ENCODE measurements at regions not wholly inside any gene's neighbourhood (a gene's known extent, or its start where the extent isn't known, plus 50 kb on each side); places are given as distances from the start of the nearest gene placed in this dataset.
"Not testable (repeated sequence)": the region's sequence is repeated elsewhere in the genome, so short reads cannot be mapped to it uniquely, and the experiment has no call there.

DNA sequence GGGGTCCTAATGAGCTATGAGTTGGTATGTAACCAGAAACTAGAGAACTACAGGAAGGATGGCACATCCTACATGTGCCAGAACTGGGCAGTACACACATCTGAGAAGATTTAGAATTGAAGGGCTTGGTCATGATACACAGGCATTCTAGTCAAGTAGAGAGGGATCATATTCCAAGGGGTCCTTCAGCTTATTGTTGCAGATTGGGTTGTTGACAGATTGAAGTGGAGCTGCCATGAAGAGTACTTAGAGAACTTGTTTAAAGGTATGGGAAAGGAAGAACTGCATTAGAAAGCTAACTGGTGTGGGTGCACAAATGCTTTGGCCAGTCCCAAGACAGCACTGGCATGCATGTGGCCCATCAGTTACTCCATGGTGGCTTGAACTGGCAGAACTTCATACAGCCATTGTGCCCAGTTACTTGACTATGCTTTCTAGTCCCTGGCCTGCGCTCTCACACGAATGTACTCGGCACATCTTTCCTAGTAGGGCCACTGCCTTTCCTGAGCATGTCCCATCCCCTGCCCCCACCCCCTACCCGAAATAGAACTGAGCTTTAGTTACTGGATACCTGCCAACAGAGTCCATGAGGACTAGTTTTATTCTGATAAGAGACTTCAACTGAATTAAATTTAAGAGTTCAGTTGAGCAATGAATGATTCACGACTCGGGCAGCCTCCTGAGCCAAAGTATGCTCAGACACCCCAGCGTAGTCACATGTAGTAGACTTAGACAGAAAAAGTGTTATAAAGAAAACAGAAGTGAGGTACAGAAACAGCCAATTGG is 64.0 kb downstream of the CCNG2 start:
- DNase-seq (ENCODE audit: low spot score), result no peak

GRCh38 chr4:77225022-77225421 is 68.0 kb downstream of the CCNG2 start:
- DNase-seq (ENCODE audit: low spot score), result no peak

- no peak for DNase-seq (ENCODE audit: low spot score)
Measured at GRCh38 chr4:77226939-77227705, 70.1 kb downstream of the CCNG2 start.

- no peak for DNase-seq (ENCODE audit: low spot score)
Measured at GRCh38 chr4:77229433-77229832, 72.4 kb downstream of the CCNG2 start.

GRCh38 chr4:77232653-77233052 is 75.6 kb downstream of the CCNG2 start:
- DNase-seq (ENCODE audit: low spot score), result no peak

- DNase-seq (ENCODE audit: low spot score), result no peak
Measured at GRCh38 chr4:77235289-77235854, 78.4 kb downstream of the CCNG2 start.

DNA sequence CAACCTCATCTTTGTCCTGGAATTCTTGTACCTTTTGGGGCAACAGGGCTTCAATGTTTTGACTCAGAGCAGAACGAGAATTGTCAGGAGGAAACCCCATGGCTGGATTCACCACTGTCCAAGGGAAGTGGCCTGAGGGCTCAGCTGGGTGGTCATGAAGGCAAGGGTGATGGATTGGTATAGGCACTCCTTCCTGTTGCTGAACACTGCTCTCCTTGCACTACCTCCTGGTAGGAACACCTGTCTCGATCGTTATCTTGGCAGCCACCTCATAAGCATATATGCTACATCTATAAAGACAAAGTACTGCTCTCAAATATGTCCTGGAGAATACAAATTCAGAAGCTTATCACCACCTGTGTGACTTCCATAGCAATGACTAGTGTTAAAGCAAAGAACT is 79.8 kb downstream of the CCNG2 start:
- no peak for DNase-seq (ENCODE audit: low spot score)

- DNase-seq (ENCODE audit: low spot score), result peak; percentile 71
Measured at GRCh38 chr4:77240469-77241066, 83.6 kb downstream of the CCNG2 start.

GRCh38 chr4:77248805-77249204 is 91.8 kb downstream of the CCNG2 start:
- DNase-seq (ENCODE audit: low spot score), result no peak

- no peak for DNase-seq (ENCODE audit: low spot score)
Measured at GRCh38 chr4:77251751-77252150, 94.7 kb downstream of the CCNG2 start.

DNA sequence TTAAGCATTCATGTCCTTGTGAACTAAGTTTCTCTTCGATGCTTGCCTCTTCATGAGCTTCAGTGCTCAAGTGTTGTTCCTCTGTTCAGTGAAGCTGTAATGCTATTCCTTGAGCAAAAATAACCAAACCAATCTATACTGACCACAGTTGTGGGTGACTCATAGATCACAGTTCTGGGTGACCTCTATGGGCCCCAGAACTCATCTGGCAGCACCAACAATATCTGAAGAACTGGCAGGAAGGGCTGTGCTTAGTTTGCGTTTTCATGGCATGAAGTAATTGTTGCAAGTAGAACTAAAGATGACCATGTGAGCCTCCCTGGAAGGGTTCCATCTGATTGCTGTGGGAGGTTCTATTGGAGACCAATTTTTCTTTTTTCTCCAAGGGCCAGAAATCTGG is 106.2 kb downstream of the CCNG2 start:
- no peak for DNase-seq (ENCODE audit: low spot score)

- not testable (repeated sequence) for DNase-seq (ENCODE audit: low spot score)
Measured at GRCh38 chr4:77263976-77264375, 107.0 kb downstream of the CCNG2 start.

- no peak for DNase-seq (ENCODE audit: low spot score)
Measured at GRCh38 chr4:77264826-77265225, 107.8 kb downstream of the CCNG2 start.

DNA sequence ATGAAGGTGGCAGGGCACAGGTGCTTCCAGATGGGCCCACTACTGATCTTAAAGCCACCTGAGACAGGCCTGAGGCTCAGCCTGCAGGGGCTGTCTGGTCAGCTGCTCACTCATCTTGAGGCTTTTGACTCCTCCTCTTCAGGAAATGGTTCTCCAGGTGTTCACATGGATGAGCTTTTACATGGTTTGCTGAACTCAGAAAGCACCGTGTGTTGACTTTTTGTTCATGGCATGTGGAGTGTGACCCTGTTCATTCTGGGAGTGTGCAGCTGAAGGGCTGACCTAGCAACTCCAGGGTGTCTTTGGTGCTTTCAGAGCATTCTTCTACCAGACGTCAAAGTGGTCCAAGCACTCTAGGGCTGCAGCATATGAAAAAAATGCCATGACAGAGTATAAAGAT is 111.1 kb downstream of the CCNG2 start:
- DNase-seq (ENCODE audit: low spot score), result no peak

- no peak for DNase-seq (ENCODE audit: low spot score)
Measured at GRCh38 chr4:77269505-77269904, 112.5 kb downstream of the CCNG2 start.

DNA sequence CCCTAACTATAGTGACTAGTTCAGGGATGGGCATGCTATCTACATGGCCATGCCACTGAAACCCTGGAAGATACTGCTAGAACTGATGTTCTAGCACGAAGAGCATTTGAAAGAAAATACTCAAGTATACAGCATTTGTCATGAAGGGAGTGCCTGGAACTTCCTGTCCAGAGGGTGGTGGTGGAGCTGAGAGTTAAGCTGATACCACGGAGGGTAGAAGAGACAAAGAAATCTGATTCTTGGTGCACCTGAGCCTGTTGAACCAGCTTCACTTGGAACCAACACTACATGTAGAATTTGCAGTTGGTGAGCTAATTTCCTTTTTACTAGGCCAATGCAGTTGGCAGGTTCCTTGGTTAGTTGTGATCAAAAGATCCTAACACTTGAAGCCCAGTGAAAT is 116.4 kb downstream of the CCNG2 start:
- no peak for DNase-seq (ENCODE audit: low spot score)

- DNase-seq (ENCODE audit: low spot score), result not testable (repeated sequence)
Measured at GRCh38 chr4:77279114-77279513, 122.1 kb downstream of the CCNG2 start.

GRCh38 chr4:77282305-77282704 is 125.3 kb downstream of the CCNG2 start:
- no peak for DNase-seq (ENCODE audit: low spot score)

- DNase-seq (ENCODE audit: low spot score), result no peak
Measured at GRCh38 chr4:77284036-77284435, 127.0 kb downstream of the CCNG2 start.

DNA sequence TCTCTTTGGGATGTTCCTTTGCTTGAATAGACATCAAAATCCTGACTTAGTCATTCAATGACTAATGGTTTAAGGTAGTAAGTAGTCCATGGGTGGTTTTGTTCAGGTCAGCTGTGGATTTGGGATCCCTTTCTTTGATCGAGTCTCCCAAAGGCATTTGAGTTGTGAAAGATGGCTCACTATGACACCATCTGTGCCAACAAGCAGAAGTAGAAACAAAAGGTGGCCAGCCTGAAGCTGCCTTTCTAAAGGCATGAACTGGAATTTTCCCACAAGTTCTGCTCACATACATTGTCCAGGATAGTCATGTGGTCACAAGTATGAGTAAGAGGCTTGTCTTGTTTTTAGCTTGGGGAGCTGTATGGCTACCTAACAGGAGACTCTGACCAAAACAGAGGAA is 129.9 kb downstream of the CCNG2 start:
- no peak for DNase-seq (ENCODE audit: low spot score)

DNA sequence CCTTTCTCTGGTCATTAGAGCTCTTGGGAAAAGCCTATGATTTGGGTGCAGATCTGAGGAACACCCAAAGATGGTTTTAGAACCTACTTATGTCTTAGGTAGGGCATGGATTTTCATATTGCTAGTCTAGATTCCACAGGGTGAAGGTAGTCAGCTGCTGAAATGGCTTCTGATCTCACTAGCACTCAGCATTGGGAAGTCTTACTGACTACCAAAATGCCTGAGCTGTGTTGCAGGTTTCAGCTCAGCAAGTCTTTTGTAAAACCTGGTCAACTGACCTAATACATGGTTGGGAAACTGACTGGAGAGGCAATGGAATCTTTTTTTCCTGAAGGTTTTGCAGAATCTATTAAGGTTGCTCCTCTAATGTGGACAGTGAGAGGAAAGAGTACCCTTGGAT is 136.4 kb downstream of the CCNG2 start:
- no peak for DNase-seq (ENCODE audit: low spot score)

DNA sequence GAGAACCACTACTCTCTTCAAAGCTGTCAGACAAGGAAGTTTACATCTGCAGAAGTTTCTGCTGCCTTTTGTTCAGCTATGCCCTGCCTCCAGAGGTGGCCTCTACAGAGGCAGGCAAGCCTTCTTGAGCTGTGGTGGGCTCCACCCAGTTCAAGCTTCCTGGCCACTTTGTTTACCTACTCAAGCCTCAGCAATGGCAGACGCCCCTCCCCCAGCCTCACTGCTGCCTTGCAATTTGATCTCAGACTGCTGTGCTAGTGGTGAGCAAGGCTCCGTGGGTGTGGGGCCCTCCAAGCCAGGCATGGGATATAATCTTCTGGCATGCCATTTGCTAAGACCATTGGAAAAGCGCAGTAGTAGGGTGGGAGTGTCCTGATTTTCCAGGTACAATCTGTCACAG is 144.0 kb downstream of the CCNG2 start:
- not testable (repeated sequence) for DNase-seq (ENCODE audit: low spot score)

DNA sequence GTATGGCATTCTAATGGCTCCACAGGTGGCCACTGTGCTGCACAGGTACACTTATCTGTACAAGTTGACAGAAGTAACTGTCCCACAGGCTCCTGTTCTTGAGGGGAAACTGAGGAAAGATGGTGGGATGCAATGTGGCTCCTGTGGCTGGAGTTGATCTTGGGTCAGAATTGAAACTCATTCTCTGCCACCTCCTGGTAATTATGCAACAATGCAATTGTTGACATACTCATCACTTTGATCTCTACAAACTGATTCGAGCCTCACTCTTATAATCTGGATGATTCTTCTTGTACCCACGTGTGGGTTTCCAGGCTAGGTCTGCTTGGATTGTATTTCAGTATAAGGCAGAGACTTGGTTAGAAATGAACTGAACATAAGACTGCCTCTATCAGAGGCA is 148.8 kb downstream of the CCNG2 start:
- no peak for DNase-seq (ENCODE audit: low spot score)
